ENCODE measurements at regions not wholly inside any gene's neighbourhood (a gene's known extent, or its start where the extent isn't known, plus 50 kb on each side); places are given as distances from the start of the nearest gene placed in this dataset.
"Not testable (repeated sequence)": the region's sequence is repeated elsewhere in the genome, so short reads cannot be mapped to it uniquely, and the experiment has no call there.

DNA sequence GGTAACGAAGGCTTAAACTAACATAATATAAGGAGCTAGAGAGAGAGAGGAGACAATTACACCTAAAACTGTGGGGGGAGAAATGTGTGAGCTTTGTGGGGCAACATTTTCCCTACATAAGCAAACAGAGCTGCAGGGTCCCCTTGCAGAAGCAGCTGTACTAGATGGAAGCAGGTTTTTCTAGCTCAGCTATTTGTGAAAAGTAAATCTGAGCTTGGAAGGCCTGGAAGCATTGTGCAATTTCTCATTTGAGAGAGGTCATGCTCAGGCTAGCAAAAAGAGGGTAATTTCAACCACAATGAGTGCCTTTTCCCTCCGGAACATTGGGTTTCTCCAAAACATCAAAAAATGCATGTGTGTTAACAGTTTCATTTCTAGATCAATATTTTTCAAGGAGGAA, 130.0 kb downstream of the ARL4C start:
- Histone ChIP-seq H3K27me3 (no peaks in the 10 kb centered on the region), H3K4me1 (peaks cover 22 to 29% of the 10 kb centered on the region in 2 donors), H3K36me3 (no peaks in the 10 kb centered on the region), H3K9me3 (no peaks in the 10 kb centered on the region), H3K27ac (peak overlapping the region in 2 of 3 donors; percentile 10 to 48), H3K4me3 (replicated peaks in 1 of 3) (no peak overlapping the region)
- TF ChIP-seq CTCF (IDR thresholded peaks at IDR 0.05) (no peak), POLR2A (IDR thresholded peaks at IDR 0.05) (no peak)
- intact Hi-C loops (cut with DNase I), result no loop called here
- peak; percentile 20 to 21 for DNase-seq
- 32 to 34% methylated on average over 2 of the region's 2 CpGs for WGBS, 2 donors

GRCh38 chr2:234364661-234365060, 132.2 kb downstream of the ARL4C start:
- H3K9me3 ChIP-seq, result no peaks in the 10 kb centered on the region
- H3K36me3 ChIP-seq, result no peaks in the 10 kb centered on the region
- WGBS, 2 donors, result 81 to 89% methylated on average over 8 of the region's 8 CpGs
- no peak overlapping the region for H3K4me3 ChIP-seq (replicated peaks in 1 of 3)
- TF ChIP-seq POLR2A (IDR thresholded peaks at IDR 0.05) (no peak), CTCF (IDR thresholded peaks at IDR 0.05) (no peak)
- intact Hi-C loops (cut with DNase I), result no loop called here
- H3K27ac ChIP-seq, result no peak overlapping the region
- no peak for DNase-seq
- H3K4me1 ChIP-seq, result peaks cover 22 to 29% of the 10 kb centered on the region in 2 donors
- no peaks in the 10 kb centered on the region for H3K27me3 ChIP-seq

GRCh38 chr2:234363647-234364294, 133.1 kb downstream of the ARL4C start:
- Histone ChIP-seq H3K27ac (no peak overlapping the region), H3K4me1 (peaks cover 17 to 29% of the 10 kb centered on the region in 2 donors), H3K27me3 (no peaks in the 10 kb centered on the region), H3K9me3 (no peaks in the 10 kb centered on the region), H3K4me3 (replicated peaks in 1 of 3) (no peak overlapping the region), H3K36me3 (no peaks in the 10 kb centered on the region)
- 54 to 57% methylated on average over 10 of the region's 10 CpGs for WGBS, 2 donors
- DNase-seq, result no peak
- TF ChIP-seq CTCF (IDR thresholded peaks at IDR 0.05), result no peak
- TF ChIP-seq POLR2A (IDR thresholded peaks at IDR 0.05), result no peak
- intact Hi-C loops (cut with DNase I), result no loop called here

GRCh38 chr2:234363011-234363487, 133.8 kb downstream of the ARL4C start:
- intact Hi-C loops (cut with DNase I), result no loop called here
- H3K9me3 ChIP-seq, result no peaks in the 10 kb centered on the region
- DNase-seq, result peak; percentile 46 to 59
- no peak overlapping the region for H3K4me3 ChIP-seq (replicated peaks in 1 of 3)
- H3K27ac ChIP-seq, result peak overlapping the region in 1 of 3 donors; percentile 5
- WGBS, 2 donors, result 12 to 13% methylated on average over 4 of the region's 4 CpGs
- peaks cover 17 to 26% of the 10 kb centered on the region in 2 donors for H3K4me1 ChIP-seq
- no peaks in the 10 kb centered on the region for H3K36me3 ChIP-seq
- no peak for TF ChIP-seq POLR2A (IDR thresholded peaks at IDR 0.05)
- peak in 1 of 6 experiments; percentile 6 for TF ChIP-seq CTCF (IDR thresholded peaks at IDR 0.05)
- no peaks in the 10 kb centered on the region for H3K27me3 ChIP-seq

- H3K36me3 ChIP-seq; DNase-seq; H3K27me3 ChIP-seq; H3K4me1 ChIP-seq; H3K9me3 ChIP-seq; H3K4me3 ChIP-seq (replicated peaks in 1 of 3); H3K27ac ChIP-seq; intact Hi-C loops (cut with DNase I): not testable (repeated sequence)
These were observed 136.4 kb downstream of the ARL4C start for GRCh38 chr2:234360313-234360975.

All from thyroid gland (tissue), 4 donors.